Hippocampal formation (tissue), 2 donors: ENCODE measurements at regions not wholly inside any gene's neighbourhood (a gene's known extent, or its start where the extent isn't known, plus 50 kb on each side); places are given as distances from the start of the nearest gene placed in this dataset.

Source experiments
- DNase-seq, 2 donors: peaks; one replicate each; lab custom pipeline; 2025; lab: John Stamatoyannopoulos, UW

DNA sequence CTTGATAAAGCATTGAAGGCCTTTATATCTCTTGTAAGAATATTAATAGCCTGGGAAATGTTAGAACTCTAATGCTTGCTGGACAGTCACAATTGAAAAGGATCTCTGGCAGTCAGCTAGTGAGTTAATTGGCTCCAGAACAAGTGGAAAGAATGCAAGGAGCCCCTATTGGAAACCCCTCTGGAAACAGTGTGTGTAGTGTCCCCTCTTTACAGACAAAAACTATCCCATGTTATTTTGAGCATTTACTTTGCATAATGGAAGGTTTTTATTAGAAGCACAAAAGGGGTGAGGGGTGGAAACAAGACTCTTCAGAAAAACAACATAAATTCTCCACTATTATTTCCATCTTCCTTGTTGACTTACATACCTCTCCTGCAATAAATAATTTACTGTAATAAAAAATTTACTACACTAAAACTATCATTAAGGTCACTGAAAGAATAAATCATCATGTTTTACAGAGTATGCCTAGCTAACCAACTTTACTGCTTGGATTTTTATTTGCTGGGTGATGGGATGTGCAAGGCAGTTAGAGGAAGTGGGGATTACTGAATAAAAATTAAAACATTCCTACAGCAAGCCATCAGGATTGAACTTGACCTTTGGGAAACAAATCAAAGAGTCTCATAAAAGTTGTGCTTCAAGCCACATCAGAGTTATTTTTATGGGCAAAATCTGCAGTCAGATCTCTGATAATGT is 610.4 kb downstream of the TBC1D4 start:
- no peak for DNase-seq

DNA sequence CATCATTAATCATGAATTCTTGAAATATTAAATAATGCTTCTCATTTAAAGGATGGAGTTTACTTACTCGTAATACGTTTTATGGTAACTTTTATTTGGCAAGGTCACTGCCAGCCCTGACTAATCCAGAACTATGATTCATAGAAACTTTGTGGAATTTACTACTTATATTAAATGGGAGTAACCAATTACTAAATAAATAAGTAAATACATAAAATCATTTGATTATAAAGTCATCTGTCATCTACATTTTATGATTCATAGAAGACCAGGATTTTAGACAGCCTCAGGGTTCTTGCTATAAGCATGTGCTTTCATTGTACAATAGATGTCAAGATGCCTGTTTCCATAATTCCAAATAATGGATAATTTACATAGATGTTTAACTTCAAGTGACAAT is 611.1 kb downstream of the TBC1D4 start:
- DNase-seq: no peak

DNA sequence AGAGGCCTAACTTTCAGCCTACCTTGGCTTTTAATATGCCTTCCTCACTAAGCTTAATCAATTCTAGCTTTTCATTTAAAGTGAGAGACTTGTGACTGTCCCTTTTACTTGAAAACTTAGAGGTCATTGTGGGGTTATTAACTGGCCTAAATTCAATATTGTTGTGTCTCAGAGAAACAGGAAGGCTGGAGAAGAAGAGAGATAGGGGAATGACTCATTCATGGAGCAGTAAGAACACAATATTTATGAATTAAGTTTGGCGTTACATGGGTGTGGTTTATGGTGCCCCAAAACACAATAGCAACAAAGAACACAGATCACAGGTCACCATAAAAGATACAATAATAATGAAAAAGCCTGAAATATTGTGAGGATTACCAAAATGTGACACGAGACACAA is 612.1 kb downstream of the TBC1D4 start:
- no peak for DNase-seq

DNA sequence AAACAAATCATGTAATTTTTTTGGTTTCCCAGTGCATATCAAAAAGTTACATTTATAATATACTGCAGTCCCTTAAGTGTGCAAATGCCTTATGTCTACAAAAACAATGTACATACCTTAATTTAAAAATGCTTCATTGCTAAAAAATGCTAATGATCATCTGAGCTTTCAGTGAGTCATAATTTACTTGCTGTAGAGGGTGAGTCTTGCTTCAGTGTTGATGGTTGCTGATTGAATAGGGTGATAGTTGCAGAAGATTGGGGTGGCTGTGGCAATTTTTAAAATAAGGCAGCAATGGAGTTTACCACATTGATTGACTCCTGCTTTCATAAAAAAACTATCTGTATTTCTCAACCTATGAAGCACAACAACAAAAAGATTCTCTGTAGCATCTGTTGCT is 613.9 kb downstream of the TBC1D4 start:
- DNase-seq: no peak

GRCh38 chr13:74867460-74867859 is 614.5 kb downstream of the TBC1D4 start:
- no peak for DNase-seq

DNA sequence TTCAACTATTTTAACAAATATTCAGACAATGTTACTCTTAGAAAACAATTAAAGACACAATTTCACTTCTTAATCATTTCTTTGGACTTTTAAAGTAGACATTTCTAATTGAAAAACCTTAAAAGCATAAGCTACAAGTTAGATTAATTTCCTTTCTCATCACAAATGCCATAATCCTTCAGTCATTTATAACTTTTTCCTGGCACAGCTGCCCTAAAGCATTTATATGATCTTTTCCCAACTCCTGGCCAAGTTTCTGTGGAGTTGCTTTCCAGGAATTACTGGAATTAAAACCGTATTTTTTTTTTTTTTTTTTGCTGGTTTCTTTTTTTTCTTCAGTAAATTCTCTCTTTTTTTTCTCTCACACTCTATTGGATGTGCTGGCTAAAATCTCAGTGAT is 615.9 kb downstream of the TBC1D4 start:
- no peak for DNase-seq

DNA sequence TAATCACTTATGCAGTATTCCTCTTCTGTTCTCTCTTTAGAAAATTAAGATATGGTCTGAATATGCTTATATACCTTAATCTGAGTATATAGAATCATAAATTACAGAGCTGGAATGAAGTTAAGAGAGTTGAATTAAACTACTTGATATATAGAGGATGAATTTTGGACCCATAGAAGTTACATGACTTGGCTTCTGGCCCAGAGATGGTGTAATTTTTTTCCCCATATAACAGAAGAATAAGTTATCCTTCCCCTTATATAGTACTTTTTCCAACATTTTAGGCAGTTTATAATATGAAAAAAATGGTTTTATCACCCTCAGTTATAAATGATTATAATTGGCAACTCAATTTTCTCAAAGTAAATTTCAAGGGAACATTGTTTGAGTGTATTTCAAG is 616.3 kb downstream of the TBC1D4 start:
- DNase-seq: no peak

DNA sequence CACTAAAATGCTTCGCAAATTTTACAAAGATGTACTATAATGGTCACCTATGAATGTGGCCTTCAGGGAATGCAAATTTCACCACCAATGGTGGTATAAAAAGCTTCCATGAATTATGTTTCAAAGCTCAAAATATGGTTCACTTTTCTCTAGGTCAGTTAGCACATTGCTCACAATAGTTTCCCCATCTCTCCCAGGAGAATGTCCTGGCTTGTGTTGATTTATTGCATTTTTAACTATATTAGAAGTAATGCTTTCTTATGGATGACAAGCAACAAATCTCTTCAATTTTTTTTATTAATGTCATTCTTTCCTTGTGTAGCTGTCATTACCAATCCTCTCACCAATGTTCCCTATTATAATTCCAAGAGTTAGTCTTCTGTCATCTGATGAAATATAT is 621.2 kb downstream of the TBC1D4 start:
- DNase-seq: no peak

DNA sequence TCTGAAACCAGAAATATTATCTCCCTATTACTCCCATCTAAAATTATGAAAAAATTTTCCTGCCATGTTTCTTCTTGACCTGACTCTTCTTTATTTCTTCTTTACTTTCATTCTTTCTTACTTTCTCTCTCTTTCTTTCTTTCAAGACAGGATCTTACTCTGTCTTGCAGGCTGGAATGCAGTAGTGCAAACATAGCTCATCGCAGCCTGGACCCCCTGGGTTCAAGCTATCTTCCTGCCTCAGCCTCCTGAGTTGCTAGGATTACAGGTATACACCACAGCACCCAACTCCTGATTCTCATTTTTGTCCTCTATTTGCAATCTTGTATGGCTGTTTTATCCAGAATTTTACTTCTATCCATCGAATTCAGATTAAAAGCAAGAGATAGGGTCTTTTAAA is 631.1 kb downstream of the TBC1D4 start:
- no peak for DNase-seq

DNA sequence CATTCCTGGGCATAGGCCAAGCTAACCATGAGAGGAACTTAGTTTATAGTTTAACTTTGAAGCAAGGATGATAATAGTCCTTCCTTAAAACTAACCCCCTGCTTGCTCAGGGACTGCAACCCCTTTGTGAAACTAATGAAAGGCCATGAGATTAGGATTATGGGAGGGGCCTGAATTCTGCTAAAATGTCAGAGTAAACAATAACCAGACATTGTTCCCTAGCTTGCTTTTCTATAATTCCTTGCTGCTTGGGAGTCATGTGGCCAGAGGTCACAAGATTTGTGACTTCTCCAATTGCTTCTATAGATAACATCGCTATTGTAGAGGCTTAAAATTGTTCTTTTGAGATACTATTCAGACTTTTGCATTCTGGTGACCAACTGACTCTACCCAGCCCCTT is 634.0 kb downstream of the TBC1D4 start:
- no peak for DNase-seq

GRCh38 chr13:74845806-74846205 is 636.2 kb downstream of the TBC1D4 start:
- no peak for DNase-seq

GRCh38 chr13:74841651-74842050 is 640.3 kb downstream of the TBC1D4 start:
- DNase-seq: no peak

GRCh38 chr13:74841123-74841522 is 640.8 kb downstream of the TBC1D4 start:
- DNase-seq: no peak

- no peak for DNase-seq
Measured at GRCh38 chr13:74839656-74840055, 642.3 kb downstream of the TBC1D4 start.

GRCh38 chr13:74838096-74838495 is 643.9 kb downstream of the TBC1D4 start:
- no peak for DNase-seq

DNA sequence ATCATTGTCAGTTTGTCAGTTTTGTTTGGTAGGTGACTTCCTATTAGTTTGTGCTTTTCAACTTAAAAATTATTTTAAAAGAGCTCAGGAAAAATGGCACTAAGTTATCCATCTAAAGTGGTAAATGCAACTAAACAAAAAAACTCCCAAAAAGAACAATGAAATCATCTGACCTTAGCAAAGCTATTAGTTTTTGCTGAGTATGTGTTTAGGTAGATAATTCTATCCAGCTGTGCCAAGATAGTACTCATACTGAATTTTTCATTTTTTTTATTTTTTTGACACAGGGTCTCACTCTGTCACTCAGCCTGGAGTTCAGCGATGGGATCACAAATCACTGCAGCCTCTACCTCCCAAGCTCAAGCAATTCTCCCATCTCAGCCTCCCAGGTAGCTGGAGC is 645.3 kb downstream of the TBC1D4 start:
- DNase-seq: no peak

DNA sequence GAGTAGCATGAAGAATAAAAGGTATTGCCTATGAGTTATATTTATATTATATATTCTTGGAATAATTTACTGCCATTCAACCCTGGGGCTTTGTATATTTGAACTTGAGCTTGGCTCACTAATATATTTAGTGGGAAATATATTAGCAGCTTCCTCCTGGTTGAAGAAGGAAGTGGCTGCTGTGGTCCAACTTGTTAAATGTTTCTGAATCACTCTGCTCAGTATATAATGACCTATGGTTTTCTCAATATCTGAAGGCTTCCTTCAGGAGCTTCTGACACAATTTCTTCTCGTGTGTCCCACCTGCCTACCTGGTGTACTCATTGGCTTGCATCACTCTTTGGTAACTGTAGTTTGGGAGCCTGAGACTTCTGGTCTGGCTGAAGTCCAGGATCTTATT is 646.4 kb downstream of the TBC1D4 start:
- DNase-seq: no peak

DNA sequence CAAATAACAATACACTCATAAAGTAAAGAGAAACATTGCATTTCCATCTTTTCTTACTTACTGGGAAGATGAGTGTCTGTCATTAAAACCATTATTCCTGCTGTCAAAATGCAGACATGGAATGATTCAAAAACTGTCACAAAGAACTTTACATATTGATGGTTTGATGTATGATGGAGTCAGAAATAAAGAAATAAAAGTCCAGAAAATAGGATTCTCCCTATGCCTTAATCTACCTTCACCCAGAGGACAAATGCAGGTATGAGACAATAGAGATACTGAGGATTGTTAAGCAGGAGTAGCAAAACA is 656.1 kb downstream of the TBC1D4 start:
- no peak for DNase-seq

- no peak for DNase-seq
Measured at GRCh38 chr13:74825152-74825937, 656.6 kb downstream of the TBC1D4 start.

GRCh38 chr13:74820809-74821208 is 661.2 kb downstream of the TBC1D4 start:
- DNase-seq: no peak

- DNase-seq: no peak
Measured at GRCh38 chr13:74819549-74819948, 662.4 kb downstream of the TBC1D4 start.

DNA sequence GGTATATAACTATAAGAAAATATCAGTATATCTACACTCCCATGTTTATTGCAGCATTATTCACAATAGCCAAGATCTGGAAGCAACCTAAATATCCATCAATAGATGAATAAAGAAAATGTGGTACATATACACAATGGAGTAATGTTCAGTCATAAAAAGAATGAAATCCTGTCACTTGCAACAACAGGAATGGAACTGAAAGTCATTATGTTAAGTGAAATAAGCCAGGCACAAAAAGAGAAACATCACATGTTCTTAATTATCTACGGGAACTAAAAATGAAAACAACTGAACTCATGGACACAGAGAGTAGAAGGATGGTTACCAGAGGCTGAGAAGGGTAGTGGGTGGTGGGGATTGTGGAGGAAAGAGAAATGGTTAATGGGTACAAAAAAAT is 665.2 kb downstream of the TBC1D4 start:
- DNase-seq: no peak

- no peak for DNase-seq
Measured at GRCh38 chr13:74796157-74796556, 662.0 kb upstream of the KLF12 start.

GRCh38 chr13:74795526-74795925 is 661.3 kb upstream of the KLF12 start:
- peak in 1 of 2 donors; percentile 68 for DNase-seq
